Activated naive CD4-positive, alpha-beta T cell (primary cell): ENCODE measurements at regions not wholly inside any gene's neighbourhood (a gene's known extent, or its start where the extent isn't known, plus 50 kb on each side); places are given as distances from the start of the nearest gene placed in this dataset.

Source experiments
- DNase-seq, 4 experiments: peaks; one replicate each; lab custom pipeline; 2025; lab: John Stamatoyannopoulos, UW

DNA sequence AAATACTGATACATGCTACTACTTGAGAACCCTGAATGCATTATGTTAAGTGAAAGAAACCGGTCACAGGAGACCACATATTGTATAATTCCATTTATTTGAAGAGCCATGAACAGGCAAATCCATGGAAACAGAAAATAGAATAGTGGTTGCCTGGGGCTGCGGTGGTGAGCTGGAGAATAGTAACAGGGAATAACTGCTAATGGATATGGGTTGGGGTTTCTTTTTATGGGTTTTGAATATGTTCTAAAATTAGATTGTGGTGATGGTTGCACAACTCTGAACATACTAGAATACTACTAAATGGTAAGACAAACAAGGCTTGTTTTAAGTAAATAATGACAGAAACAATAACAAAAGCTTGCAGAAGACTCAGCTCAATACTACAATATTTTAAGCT lies 293.0 kb downstream of the BTG1 start:
- DNase-seq = no peak

DNA sequence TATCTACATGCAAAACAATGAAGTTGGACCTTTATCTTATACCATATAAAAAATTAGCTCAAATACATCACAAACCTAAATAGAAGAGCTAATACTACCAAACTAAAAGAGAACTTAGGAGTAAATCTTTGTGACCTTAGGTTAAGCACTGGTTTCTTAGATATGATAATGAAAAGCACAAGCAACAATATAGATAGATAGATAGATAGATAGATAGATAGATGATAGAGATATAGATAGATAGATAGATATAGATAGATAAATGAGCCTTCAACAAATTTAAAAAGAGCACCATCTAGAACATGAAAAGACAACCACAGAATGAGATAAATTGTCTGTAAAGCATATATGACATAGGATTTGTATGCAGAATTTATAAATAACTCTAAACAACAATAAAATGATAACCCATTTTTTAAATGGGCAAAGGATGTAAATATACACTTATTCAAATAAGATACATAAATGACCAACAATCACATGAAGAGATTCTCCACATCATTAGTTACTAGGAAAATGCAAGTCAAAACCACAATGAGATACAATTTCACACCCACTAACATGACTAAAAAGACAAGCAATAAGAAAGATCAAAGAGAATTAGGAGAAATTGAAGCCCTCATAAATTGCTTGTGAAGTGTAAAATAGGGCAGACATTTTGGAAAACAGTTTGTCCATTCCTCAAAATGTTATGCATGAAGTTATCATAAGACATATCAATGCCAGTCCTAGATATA lies 293.7 kb downstream of the BTG1 start:
- no peak for DNase-seq

DNA sequence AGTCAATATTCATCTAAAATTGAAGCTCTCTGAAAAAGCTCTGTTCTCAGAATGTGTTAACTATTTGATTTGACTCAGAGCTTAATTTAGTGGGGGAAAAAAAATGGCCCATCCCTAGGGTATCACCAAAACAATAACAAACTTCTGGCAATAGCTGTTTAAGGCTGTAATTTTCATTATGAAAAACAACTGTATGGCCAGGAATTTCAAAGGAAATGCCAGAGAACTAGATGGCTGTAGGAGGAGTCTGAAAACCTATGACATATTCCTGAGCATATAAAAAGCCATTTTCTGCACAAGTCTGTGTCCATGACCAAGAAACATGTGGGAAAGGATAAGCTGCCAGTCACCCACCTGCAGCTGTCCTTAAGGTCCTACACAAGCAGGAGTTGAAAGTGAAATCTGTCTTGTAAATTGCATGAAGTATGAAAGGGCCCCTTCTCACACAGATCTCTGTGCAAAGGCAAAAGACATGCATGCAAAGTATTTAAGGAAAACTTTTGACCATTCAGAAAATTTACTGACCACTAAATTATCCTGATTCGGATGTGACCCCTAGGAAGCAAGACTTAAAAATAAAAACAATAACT lies 299.1 kb downstream of the BTG1 start:
- DNase-seq = no peak

DNA sequence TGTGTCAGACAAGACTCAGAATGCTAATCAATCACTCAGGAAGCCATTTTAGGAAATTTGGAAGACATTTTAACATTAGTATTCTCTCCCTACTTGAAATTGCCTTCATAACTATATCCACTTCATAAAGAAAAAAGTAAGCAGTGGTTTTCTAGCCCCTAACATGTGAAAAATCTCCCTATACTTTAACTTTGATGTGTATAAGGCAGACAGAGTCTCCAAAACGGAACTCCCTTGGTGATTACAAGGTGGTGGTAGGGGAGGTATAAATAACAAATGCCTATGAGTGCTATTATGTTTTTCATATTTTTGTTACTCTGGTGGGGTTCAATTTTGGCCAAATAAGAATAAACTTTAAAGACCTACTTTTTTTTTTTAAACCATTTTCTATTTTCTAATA lies 300.3 kb downstream of the BTG1 start:
- DNase-seq = no peak

DNA sequence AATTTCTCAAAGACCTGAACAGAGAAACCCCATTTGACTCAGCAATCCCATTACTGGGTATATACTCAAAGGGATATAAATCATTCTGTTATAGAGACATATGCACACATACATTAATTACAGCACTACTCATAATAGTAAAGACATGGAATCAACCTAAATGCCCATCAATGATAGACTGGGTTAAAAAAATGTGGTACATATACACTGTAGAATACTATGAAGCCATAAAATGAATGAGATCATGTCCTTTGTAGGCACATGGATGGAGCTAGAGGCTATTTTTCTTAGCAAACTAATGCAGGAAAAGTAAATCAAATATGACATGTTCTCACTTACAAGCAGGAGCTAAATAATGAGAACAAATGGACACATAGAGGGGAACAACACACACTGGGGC lies 303.8 kb downstream of the BTG1 start:
- no peak for DNase-seq

DNA sequence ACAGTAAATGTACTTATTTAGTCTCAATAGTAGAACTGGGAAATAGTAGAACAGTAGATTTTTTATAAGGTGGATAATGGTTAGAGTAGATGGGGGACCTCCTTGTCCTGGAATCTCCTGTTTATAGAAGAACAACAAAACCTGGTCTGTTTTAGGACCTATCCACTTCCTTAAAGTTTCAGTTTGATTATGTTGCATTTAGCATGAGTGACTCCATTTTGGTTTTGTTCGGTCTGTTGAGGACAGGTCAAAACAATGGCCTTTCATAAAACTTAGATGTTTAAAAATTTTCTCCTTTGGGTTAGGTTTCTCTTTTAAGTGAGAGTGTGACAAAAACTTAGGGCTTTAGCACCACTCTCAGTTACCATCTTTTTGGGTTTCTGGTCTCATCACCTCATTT lies 308.9 kb downstream of the BTG1 start:
- DNase-seq = no peak

DNA sequence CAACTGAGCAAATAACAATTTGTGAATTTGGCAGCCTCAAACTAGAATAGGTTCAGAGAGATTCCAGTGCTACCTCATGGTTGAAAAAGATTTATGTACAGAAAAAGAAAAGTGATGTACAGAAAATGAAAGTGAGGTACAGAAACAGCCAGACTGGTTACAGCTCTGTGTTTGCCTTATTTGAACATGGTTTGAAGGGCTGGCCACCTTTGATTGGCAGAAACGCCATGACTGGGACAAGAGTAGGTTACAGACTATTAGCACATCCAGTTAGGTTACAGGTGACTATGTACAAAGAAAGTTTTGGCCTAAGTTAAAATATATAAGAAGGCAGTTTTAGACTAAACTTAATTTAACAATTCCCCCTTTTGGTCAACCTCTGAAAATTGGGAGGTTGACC lies 309.4 kb downstream of the BTG1 start:
- DNase-seq = no peak

DNA sequence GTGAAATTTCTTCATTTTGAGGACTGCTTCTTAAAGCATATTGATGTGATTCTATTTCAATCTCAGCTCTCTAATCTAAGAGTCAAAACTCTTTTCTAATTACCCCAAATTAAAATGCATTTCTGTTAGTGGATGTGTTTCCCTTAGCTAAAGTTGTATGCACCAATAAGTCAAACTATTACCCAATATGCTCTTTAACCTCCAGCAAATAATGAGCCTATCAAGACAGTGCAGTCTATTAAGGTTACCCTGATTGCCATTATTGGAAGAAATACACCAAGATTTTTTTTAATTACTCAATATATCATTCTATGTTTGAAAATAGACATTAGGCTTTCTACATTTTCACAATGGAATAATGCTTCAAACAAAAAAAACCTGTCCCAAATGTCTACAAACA lies 310.0 kb downstream of the BTG1 start:
- no peak for DNase-seq

DNA sequence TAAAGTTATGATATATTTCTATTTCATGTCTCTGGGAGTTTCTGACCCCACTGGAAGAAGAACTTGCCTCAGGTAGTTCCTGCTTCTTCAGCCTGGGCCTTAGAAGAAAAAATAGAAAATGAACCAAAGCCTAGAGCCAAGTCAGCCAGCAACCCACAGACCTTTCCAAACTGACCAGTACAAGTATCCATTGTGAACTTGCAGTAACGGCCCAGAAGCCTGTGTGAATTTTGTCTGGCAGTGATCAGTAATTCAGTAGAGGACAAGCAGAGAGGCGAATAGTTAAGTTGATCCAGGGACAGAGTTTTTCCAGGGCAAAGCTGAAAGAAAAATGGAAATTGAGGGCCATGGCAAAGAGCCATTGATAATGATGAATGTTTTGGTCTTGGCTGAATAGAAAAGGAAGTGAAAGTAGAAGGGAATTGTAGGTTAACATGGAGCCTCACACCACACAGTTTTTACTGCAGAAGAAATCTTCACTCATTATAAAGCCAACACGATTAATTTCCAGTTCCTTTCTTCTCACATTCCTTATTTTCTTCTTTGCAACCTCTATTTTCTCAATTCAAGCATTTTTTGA lies 311.8 kb downstream of the BTG1 start:
- no peak for DNase-seq

DNA sequence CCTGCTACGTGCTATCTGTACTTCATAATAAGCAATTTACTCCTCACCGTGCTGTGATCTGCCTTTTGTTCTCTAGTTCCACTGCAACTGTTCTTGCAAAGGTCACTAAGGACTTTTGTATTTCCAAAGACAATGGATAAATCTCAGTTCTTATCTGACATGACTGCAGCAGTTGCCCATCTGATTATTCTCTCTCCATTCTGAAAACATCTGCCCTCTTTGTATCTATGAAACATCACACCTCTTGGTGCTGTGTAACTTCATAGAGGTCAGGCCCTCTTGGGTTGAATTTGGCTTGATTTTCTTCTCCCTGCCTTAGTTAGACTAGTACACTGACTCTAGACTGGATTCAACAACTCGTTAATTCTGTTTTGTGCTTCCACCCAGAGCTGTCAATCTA lies 319.6 kb downstream of the BTG1 start:
- DNase-seq = no peak

DNA sequence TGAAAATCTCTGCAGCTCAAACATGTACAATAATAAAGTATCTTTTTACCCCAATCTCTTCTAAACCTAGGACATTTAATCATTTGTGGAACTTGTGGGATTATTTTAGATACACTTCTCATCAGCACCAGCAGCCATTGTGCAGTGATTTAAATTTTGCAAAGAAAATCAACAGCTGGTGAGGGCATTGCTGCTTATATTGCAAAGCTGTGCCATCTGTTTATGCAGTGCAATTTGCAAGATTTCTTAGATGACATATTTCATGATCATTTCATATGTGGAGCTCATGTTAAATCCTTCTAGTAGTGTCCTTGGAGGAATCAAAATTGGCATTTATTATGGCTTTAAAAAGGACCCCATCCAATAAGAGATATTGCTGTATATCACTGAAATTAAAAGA lies 320.7 kb downstream of the BTG1 start:
- no peak for DNase-seq

DNA sequence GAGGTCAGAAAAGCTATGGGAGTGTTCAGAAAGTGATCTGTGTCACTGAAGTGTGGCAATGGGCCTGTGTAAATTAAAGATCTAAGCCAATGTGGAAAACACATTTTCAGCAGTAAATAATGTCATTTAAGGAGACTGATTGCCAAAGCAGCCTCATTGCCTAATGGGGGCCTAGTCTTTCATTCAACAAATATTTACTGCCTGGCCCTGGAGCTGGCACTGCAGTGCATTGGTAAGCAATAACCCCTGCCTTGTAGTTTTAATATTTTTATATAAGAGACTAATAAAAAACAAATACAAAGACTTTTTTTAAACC lies 326.6 kb downstream of the BTG1 start:
- DNase-seq = no peak

DNA sequence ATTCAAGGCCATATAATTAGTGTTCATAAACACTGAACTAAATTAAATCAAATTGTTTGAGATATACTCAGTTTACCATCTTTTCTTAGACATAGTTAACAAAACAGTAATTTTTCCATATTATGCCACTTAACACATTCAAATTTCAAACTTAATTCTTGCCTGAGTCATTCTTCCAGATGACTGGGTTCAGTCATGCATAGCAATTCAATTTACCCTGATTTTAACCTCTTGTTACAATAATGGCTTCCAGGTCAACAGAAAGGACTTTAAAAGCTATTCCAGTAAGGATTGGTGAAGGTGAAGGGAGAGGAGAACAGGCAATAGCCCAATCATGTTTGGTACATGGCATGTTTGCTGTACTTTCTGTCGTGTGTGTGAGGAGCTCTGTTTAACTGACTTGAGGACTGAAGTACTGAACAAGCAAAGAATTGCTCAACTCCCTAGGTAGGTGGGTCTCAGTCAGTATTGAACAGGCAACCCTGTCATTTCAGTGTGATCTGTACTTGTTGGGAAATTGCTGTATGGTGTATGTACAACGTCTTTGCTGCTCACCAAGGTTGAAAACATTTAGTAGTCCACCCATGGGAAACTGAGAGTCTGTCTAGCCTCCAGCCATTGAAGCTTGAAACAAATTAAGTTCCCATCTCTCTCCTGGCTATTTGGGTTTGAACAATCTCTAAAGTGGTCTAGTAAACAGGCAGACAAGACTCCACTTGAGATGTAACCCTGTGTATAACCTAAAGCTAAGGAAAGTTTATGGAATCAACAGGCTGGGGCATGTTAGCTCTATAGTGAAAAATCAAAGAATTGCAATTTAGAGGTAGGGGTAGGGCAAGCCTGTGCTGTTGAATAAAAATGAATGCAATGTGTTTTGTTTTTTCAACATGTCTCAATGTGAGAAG lies 327.2 kb downstream of the BTG1 start:
- DNase-seq = no peak

DNA sequence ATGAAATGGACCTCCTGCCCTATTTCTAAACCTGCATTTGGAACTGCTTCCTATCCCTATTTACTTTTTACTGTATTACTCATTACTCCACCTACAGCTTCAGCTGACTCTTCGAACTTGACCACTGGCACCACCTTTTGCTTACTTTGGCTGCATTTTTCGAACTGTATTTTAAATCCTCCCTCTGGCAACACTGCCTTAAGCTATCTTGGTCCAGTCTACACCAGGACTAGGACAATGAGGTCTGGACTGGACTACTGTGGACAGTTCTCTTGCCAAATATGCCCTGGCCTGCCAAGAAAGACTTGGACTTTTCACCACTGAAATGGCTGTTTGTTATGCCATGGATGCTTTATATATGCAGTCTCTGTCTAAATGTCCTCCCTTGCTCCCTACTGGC lies 328.1 kb downstream of the BTG1 start:
- no peak for DNase-seq

DNA sequence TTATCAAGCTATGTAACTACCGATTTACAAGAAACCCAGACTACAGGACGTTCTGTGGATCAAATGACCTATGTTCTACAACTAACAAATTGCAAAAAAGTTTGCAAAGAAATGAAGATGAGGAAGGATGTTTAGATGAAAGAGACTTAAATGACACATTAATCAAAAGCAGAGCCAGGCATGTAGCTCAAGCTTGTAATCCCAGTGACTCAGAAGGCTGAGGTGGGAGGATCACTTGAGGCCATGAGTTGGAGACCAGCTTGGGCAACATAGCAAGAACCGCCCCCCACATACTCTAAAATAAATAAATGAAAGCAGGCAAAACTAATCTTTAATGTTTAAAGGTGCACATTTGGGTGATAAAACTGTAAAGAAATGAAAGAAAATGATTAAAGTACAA lies 331.9 kb downstream of the BTG1 start:
- no peak for DNase-seq

DNA sequence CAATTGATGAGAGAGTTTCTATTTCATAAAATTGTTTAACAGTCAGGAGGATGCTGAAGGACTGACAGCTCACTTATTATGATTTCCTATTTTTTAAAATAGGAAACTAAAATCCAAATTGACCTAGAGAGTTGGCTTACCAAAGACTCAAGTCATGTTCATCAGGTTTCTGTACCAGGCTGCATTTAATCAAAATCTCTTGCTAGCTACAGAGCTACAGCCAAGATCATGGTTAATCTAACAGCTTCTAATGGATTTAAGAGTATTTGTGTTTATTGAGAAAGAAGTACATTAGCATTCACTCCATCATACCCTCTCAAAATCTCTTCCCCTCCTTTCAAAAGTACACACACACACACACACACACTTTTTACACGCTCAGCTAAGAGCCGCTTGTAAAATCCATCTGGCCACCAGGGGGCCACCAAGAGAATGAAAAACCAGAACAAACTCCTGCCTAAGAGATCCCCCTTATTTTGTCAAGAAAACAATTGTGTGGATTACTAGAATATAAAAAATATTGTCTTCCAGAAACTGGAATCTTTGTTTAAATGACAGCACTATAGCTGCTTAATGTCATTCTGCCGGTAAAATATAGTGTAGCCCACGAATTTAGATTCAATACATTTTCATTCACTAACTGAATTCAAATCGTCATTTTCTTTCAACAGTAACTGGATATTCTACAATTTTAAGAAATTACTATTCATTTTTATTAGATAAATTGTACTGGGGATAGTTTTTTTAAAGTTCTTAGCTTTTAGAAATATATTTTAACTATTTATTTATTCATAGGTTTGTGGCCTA lies 334.0 kb downstream of the BTG1 start:
- peak; percentile 24 to 70 (median 62) for DNase-seq

DNA sequence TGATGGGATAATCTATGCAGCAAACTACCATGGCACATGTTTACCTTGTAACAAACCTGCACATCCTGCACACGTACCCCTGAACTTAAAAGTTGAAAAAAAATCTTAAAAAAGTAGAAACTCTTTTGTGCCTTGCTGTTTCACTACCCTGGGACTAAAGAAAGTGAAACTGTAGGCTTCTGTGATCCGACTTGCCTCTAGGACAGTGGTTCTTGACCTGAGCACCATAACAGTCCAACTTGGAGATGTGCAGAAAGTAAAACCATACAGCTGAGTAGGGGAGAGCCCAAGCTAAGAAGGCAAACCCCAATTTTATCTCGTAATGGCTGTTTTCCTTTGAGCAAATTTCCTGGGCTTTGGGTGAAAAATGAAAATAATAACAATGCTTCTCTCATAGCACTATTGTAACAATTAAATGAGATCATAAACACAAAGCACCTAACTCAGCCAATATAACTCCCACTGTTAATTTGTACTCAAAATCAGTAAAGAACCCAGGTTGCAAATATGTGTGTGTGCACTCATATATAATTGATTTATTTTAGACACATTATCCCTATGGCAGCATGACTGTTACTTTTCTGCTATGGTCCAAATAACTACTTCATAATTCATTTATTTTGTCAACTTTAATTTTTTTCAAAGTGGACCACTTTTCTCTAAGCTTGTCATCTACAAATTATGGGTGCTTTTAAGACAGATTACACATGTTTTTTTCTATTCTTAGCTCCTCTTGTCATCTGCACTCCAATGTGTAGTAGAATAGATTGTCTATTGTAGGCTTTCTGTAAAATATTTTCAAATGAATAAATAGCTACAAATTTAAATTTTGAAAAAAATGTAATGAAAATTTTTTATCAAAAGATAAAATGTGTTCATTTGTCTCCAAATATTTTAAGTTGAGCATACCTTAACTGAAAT lies 334.9 kb downstream of the BTG1 start:
- DNase-seq = no peak

DNA sequence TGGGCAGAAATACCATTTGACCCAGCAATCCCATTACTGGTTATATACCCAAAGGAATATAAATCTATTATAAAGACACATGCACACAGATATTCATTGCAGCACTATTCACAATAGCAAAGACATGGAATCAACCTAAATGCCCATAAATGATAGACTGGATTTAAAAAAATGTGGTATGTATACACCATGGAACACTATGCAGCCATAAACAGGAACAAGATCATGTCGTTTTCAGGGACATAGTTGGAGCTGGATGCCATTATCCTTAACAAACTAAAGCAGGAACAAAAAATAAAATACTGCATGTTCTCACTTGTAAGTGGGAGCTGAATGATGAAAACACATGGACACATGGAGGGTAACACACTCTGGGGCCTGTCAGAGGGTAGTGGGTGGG lies 335.6 kb downstream of the BTG1 start:
- DNase-seq = no peak

DNA sequence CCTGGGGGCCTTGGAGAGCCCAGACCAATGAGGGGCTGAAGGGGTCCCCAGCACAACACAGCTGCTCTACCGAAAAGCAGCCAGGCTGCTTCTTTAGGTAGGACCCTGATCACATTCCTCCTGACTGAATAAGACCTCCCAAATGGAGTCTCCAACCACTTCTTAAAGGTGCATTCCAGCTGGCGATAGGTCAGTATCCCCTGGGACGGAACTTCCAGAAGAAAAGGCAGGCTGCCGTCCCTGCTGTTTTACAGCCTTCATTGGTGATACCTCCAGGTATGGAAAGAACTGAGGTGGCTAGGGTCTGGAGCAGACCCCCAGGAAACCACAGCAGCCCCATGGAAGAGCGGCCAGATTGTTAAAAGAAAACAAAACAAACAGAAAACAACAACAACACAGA lies 340.6 kb downstream of the BTG1 start:
- DNase-seq = no peak

DNA sequence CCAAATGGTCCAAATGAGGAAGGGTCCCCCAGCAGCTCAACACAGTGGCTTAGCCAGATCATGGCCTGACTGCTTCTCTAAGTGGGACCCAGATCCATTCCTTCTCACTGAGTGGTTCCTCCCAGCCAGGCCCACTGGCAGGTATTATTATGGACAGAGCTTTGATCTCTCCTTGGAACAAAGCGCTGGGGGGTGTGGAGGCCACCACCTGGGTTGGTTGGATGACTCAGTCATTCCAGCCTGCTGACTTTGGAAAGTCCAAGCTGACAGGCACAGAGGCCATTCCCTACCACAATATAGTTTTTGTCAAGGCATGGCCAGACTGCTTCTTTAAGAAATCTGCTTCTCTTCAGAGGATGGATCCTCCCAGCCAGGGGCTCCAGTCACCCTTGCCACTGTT lies 341.1 kb downstream of the BTG1 start:
- no peak for DNase-seq

DNA sequence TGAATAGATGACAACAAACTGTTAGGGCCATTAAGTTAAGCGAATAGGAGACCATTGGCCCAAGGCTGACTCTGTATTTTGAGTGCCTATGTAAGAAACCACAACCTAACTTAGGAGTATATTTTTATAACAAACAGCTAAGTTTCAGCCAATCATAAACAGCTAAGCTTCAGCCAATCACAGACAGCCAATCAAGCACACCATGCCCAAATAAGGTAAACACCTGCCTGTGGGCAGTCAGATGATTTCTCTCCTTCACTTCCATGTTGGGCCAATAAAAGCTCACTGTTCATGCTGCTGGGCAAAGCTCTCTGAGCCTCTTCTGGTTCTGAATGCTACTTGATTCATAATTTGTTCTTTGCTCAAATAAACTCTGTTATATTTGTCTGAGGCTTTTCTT lies 344.6 kb downstream of the BTG1 start:
- no peak for DNase-seq
